Osteocyte (in vitro differentiated cells): ENCODE measurements at regions not wholly inside any gene's neighbourhood (a gene's known extent, or its start where the extent isn't known, plus 50 kb on each side); places are given as distances from the start of the nearest gene placed in this dataset.

Experiments
- DNase-seq: peaks from one replicate; pipeline ENCODE4 v3.0.0; 2021; ENCODE audit warnings: mixed read lengths; ENCODE audit not compliant: unreplicated experiment; ENCODE audit errors: extremely low spot score
- H3K27ac Mint-ChIP-seq: one replicate; pipeline ENCODE4 v1.8.0; 2021; ENCODE audit warnings: mild to moderate bottlenecking, mixed read lengths; ENCODE audit not compliant: unreplicated experiment
- H3K27me3 Mint-ChIP-seq: one replicate; pipeline ENCODE4 v1.8.0; 2021; ENCODE audit warnings: mixed read lengths; ENCODE audit not compliant: unreplicated experiment
- H3K36me3 Mint-ChIP-seq: one replicate; pipeline ENCODE4 v1.8.0; 2021; ENCODE audit warnings: mixed read lengths; ENCODE audit not compliant: unreplicated experiment
- H3K4me1 Mint-ChIP-seq: one replicate; pipeline ENCODE4 v1.8.0; 2021; ENCODE audit warnings: mixed read lengths; ENCODE audit not compliant: unreplicated experiment
- H3K4me3 Mint-ChIP-seq: one replicate; pipeline ENCODE4 v1.8.0; 2021; ENCODE audit warnings: mild to moderate bottlenecking, moderate library complexity, mixed read lengths; ENCODE audit not compliant: unreplicated experiment
- H3K9me3 Mint-ChIP-seq: one replicate; pipeline ENCODE4 v1.8.0; 2021; ENCODE audit warnings: mixed read lengths; ENCODE audit not compliant: unreplicated experiment
- CTCF ChIP-seq: fragments of 200-600 bp; sonication (generic); IDR thresholded peaks from 2 replicates; pipeline ENCODE4 v1.5.0; 2021; ENCODE audit warnings: antibody characterized with exemption, mild to moderate bottlenecking, moderate library complexity

GRCh38 chr17:36697903-36698530 is 96.6 kb downstream of the MRM1 start:
- H3K36me3 Mint-ChIP-seq, result no peaks in the 10 kb centered on the region
- no peak for TF ChIP-seq CTCF
- no peaks in the 10 kb centered on the region for H3K9me3 Mint-ChIP-seq
- DNase-seq, result no peak
- peaks cover 15% of the 10 kb centered on the region for H3K27me3 Mint-ChIP-seq
- H3K4me3 Mint-ChIP-seq, result no peak overlapping the region
- no peak overlapping the region for H3K27ac Mint-ChIP-seq
- no peaks in the 10 kb centered on the region for H3K4me1 Mint-ChIP-seq

- no peaks in the 10 kb centered on the region for H3K36me3 Mint-ChIP-seq
- H3K27me3 Mint-ChIP-seq, result peaks cover 16% of the 10 kb centered on the region
- DNase-seq, result no peak
- H3K4me3 Mint-ChIP-seq, result no peak overlapping the region
- H3K9me3 Mint-ChIP-seq, result no peaks in the 10 kb centered on the region
- TF ChIP-seq CTCF, result no peak
- H3K4me1 Mint-ChIP-seq, result no peaks in the 10 kb centered on the region
- H3K27ac Mint-ChIP-seq, result no peak overlapping the region
These were observed 100.2 kb downstream of the MRM1 start for GRCh38 chr17:36701429-36702099.

- no peaks in the 10 kb centered on the region for H3K4me1 Mint-ChIP-seq
- no peak for DNase-seq
- no peak overlapping the region for H3K27ac Mint-ChIP-seq
- H3K4me3 Mint-ChIP-seq, result no peak overlapping the region
- H3K27me3 Mint-ChIP-seq, result peaks cover 12% of the 10 kb centered on the region
- no peaks in the 10 kb centered on the region for H3K36me3 Mint-ChIP-seq
- no peaks in the 10 kb centered on the region for H3K9me3 Mint-ChIP-seq
- no peak for TF ChIP-seq CTCF
These were observed 101.3 kb downstream of the MRM1 start for GRCh38 chr17:36702636-36703035.

GRCh38 chr17:36703860-36704266 is 102.5 kb downstream of the MRM1 start:
- no peak for DNase-seq
- no peaks in the 10 kb centered on the region for H3K9me3 Mint-ChIP-seq

More at GRCh38 chr17:36703860-36704266, 102.5 kb downstream of the MRM1 start:
- Mint-ChIP-seq H3K36me3 (no peaks in the 10 kb centered on the region), H3K27ac (no peak overlapping the region), H3K4me3 (no peak overlapping the region), H3K27me3 (peaks cover 11% of the 10 kb centered on the region), H3K4me1 (no peaks in the 10 kb centered on the region)
- TF ChIP-seq CTCF, result no peak
